SK-N-MC (cell line): ENCODE measurements at regions not wholly inside any gene's neighbourhood (a gene's known extent, or its start where the extent isn't known, plus 50 kb on each side); places are given as distances from the start of the nearest gene placed in this dataset.

Experiments
- EZH2 ChIP-seq: fragments of 200-600 bp; sonication (generic); IDR thresholded peaks from one replicate; pipeline ENCODE4 v1.6.1; 2017; ENCODE audit warnings: antibody characterized with exemption
- FOXP2 ChIP-seq: optimal IDR thresholded peaks from 2 replicates; pipeline ENCODE3; 2011; ENCODE audit warnings: mild to moderate bottlenecking, moderate library complexity; ENCODE audit not compliant: insufficient read depth; ENCODE audit errors: extremely low read length, control extremely low read depth
- POLR2AphosphoS5 ChIP-seq: IDR thresholded peaks from 2 replicates; pipeline ENCODE4 v1.6.1; 2012; ENCODE audit warnings: mild to moderate bottlenecking, low read depth, low read length, borderline replicate concordance

DNA sequence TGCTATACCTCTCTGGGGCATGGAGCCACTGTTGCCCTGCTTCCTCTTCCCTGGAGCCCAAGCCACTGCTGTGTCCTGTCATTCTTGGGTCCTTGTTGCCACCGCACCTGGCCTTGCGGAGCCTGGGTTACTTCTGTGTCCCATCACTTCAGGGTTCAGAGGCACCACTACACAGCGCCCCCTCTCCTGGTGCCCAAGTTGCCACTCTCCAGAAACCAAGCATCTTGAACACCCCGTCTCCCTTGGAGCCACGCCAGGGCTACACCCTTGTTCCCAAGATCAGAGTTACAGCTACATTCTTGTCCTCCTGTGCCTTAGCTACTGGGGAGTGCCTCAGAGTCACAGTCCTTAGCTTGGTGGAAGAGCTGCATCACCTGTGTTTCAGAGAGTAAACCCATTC lies 147.2 kb upstream of the CD180 start:
- TF ChIP-seq POLR2AphosphoS5 (no peak), EZH2 (no peak), FOXP2 (no peak)
